Hematopoietic multipotent progenitor cell treated with erythropoietin and hydrocortisone succinate and interleukin-3 and kit ligand, for 6 days (in vitro differentiated cells): ENCODE measurements at regions not wholly inside any gene's neighbourhood (a gene's known extent, or its start where the extent isn't known, plus 50 kb on each side); places are given as distances from the start of the nearest gene placed in this dataset.

Experiments used
- DNase-seq: peaks from one replicate; pipeline ENCODE4 v3.0.0-alpha.2; 2015

- no peak for DNase-seq
These were observed 147.3 kb upstream of the KCNK2 start for GRCh38 chr1:214935258-214935657.

- no peak for DNase-seq
These were observed 143.4 kb upstream of the KCNK2 start for GRCh38 chr1:214939180-214939579.

- no peak for DNase-seq
These were observed 141.5 kb upstream of the KCNK2 start for GRCh38 chr1:214941061-214941460.

- DNase-seq = no peak
These were observed 139.5 kb upstream of the KCNK2 start for GRCh38 chr1:214943054-214943453.

- DNase-seq = no peak
These were observed 135.9 kb upstream of the KCNK2 start for GRCh38 chr1:214946615-214947014.

GRCh38 chr1:214952648-214953047 is 129.9 kb upstream of the KCNK2 start:
- no peak for DNase-seq

GRCh38 chr1:214953901-214954616 is 128.5 kb upstream of the KCNK2 start:
- no peak for DNase-seq

GRCh38 chr1:214954617-214954949 is 128.0 kb upstream of the KCNK2 start:
- no peak for DNase-seq

- DNase-seq = peak; percentile 31
These were observed 125.0 kb upstream of the KCNK2 start for GRCh38 chr1:214957330-214958137.

- no peak for DNase-seq
These were observed 124.1 kb upstream of the KCNK2 start for GRCh38 chr1:214958486-214958885.

GRCh38 chr1:214966346-214966745 is 116.2 kb upstream of the KCNK2 start:
- DNase-seq = no peak

- DNase-seq = no peak
These were observed 114.5 kb upstream of the KCNK2 start for GRCh38 chr1:214967865-214968575.

- no peak for DNase-seq
These were observed 112.5 kb upstream of the KCNK2 start for GRCh38 chr1:214970016-214970415.

GRCh38 chr1:214971071-214971470 is 111.5 kb upstream of the KCNK2 start:
- DNase-seq = no peak

GRCh38 chr1:214974002-214974401 is 108.5 kb upstream of the KCNK2 start:
- DNase-seq = no peak

- no peak for DNase-seq
These were observed 105.9 kb upstream of the KCNK2 start for GRCh38 chr1:214976665-214977064.

GRCh38 chr1:214977110-214977509 is 105.4 kb upstream of the KCNK2 start:
- no peak for DNase-seq

GRCh38 chr1:214977700-214978374 is 104.7 kb upstream of the KCNK2 start:
- DNase-seq = no peak

- DNase-seq = no peak
These were observed 103.3 kb upstream of the KCNK2 start for GRCh38 chr1:214979191-214979590.

GRCh38 chr1:214980921-214981320 is 101.6 kb upstream of the KCNK2 start:
- no peak for DNase-seq

GRCh38 chr1:214983126-214983869 is 99.2 kb upstream of the KCNK2 start:
- no peak for DNase-seq

- DNase-seq = no peak
These were observed 93.2 kb upstream of the KCNK2 start for GRCh38 chr1:214989341-214989740.

- no peak for DNase-seq
These were observed 91.9 kb upstream of the KCNK2 start for GRCh38 chr1:214990619-214991018.
